Mucosa of descending colon (tissue), 3 donors: ENCODE measurements at regions not wholly inside any gene's neighbourhood (a gene's known extent, or its start where the extent isn't known, plus 50 kb on each side); places are given as distances from the start of the nearest gene placed in this dataset.

ENCODE experiments used
- ATAC-seq: fragments of 200-7000 bp; cut with Tn5 transposase; one replicate; pipeline ENCODE4 v1.9.1; 2020; ENCODE audit warnings: mild to moderate bottlenecking, moderate library complexity
- DNase-seq, 3 donors: peaks; one replicate each; pipeline ENCODE4 v3.0.0-alpha.2; 2020
- H3K36me3 ChIP-seq: fragments of 200-600 bp; one replicate; pipeline ENCODE4 v1.8.0; 2021; ENCODE audit warnings: low read depth, mild to moderate bottlenecking
- H3K4me1 ChIP-seq: fragments of 200-600 bp; one replicate; pipeline ENCODE4 v1.8.0; 2021; ENCODE audit warnings: low read depth, mild to moderate bottlenecking
- H3K4me3 ChIP-seq: fragments of 200-600 bp; one replicate; pipeline ENCODE4 v1.8.0; 2021; ENCODE audit warnings: mild to moderate bottlenecking
- H3K9me3 ChIP-seq: fragments of 200-600 bp; one replicate; pipeline ENCODE4 v1.8.0; 2021; ENCODE audit warnings: mild to moderate bottlenecking
- CTCF ChIP-seq: fragments of 200-600 bp; IDR thresholded peaks from one replicate; pipeline ENCODE4 v1.8.0; 2022; ENCODE audit warnings: antibody characterized with exemption, mild to moderate bottlenecking
- intact Hi-C, 2 donors: fragments of 100-400 bp; cut with DNase I in 1 of 2; cut with micrococcal nuclease in 1 of 2; formaldehyde crosslinking; loops; one replicate each; pipeline versions ENCODE4 v1.11.0 to v1.11.1; 2022; cut with DNase I, micrococcal nuclease
- donor health status: DM: no; HTN: no; CAD: no; lungs with moderate emphysema.
- donor health status: DM: no; HTN: no; CAD: no.
- donor health status: DM: no; HTN: yes; CAD: no.

GRCh38 chr6:72533606-72534005 is 88.3 kb upstream of the KCNQ5 start:
- no peak for TF ChIP-seq CTCF

GRCh38 chr6:72534236-72534635 is 87.6 kb upstream of the KCNQ5 start:
- Histone ChIP-seq H3K4me3 (no peak overlapping the region), H3K4me1 (no peaks in the 10 kb centered on the region), H3K36me3 (no peaks in the 10 kb centered on the region), H3K9me3 (no peaks in the 10 kb centered on the region)
- intact Hi-C loops, result no loop called here
- TF ChIP-seq CTCF, result no peak
- ATAC-seq (no peak), DNase-seq (no peak)

More at GRCh38 chr6:72533606-72534005, 88.3 kb upstream of the KCNQ5 start:
- no peak overlapping the region for H3K4me3 ChIP-seq
- H3K36me3 ChIP-seq, result no peaks in the 10 kb centered on the region
- H3K9me3 ChIP-seq, result no peaks in the 10 kb centered on the region
- no peaks in the 10 kb centered on the region for H3K4me1 ChIP-seq
- no peak for ATAC-seq
- intact Hi-C loops, result no loop called here
- no peak for DNase-seq

GRCh38 chr6:72535124-72535523 is 86.7 kb upstream of the KCNQ5 start:
- H3K4me3 ChIP-seq, result no peak overlapping the region
- H3K4me1 ChIP-seq, result no peaks in the 10 kb centered on the region
- no peak for TF ChIP-seq CTCF
- DNase-seq (no peak), ATAC-seq (no peak)
- H3K36me3 ChIP-seq, result no peaks in the 10 kb centered on the region
- no peaks in the 10 kb centered on the region for H3K9me3 ChIP-seq
- intact Hi-C loops, result no loop called here

GRCh38 chr6:72547020-72547419 is 74.8 kb upstream of the KCNQ5 start:
- intact Hi-C loops, result no loop called here
- DNase-seq, result no peak
- no peak for TF ChIP-seq CTCF
- Histone ChIP-seq H3K4me3 (no peak overlapping the region), H3K9me3 (no peaks in the 10 kb centered on the region), H3K4me1 (no peaks in the 10 kb centered on the region), H3K36me3 (no peaks in the 10 kb centered on the region)
- no peak for ATAC-seq

- Histone ChIP-seq H3K4me3 (no peak overlapping the region), H3K36me3 (no peaks in the 10 kb centered on the region), H3K4me1 (no peaks in the 10 kb centered on the region), H3K9me3 (no peaks in the 10 kb centered on the region)
- no peak for ATAC-seq
- intact Hi-C loops, result no loop called here
- no peak for DNase-seq
- TF ChIP-seq CTCF, result no peak
Measured at GRCh38 chr6:72551470-72551869, 70.4 kb upstream of the KCNQ5 start.

- H3K4me1 ChIP-seq, result no peaks in the 10 kb centered on the region
- ATAC-seq (no peak), DNase-seq (no peak)
- H3K36me3 ChIP-seq, result no peaks in the 10 kb centered on the region
- intact Hi-C loops, result no loop called here
- TF ChIP-seq CTCF, result no peak
- H3K9me3 ChIP-seq, result no peaks in the 10 kb centered on the region
- no peak overlapping the region for H3K4me3 ChIP-seq
Measured at GRCh38 chr6:72552938-72553337, 68.9 kb upstream of the KCNQ5 start.
